H1 (cell line): ENCODE measurements at regions not wholly inside any gene's neighbourhood (a gene's known extent, or its start where the extent isn't known, plus 50 kb on each side); places are given as distances from the start of the nearest gene placed in this dataset.
A peak's percentile ranks its signal among the peaks of the same experiment; 100 is the strongest.

ENCODE experiments used
- CTCF ChIA-PET: fragments of 300-600 bp; sonication (Branson Sonifier 250); formaldehyde crosslinking; loops from one replicate; lab custom pipeline; 2021; ENCODE audit not compliant: partially characterized antibody; lab: Charles Lee
- POLR2A ChIA-PET: fragments of 300-600 bp; sonication (Branson Sonifier 250); formaldehyde crosslinking; loops from one replicate; lab custom pipeline; 2021; ENCODE audit warnings: inconsistent platforms; ENCODE audit not compliant: partially characterized antibody; lab: Charles Lee
- DNase-seq, 2 experiments: peaks; one replicate each; pipeline versions ENCODE4 v3.0.0 to v3.0.0-alpha.2; 2010 to 2022; ENCODE audit warnings: low spot score in 2 of 2, low read depth in 1 of 2, mixed read lengths in 1 of 2
- FAIRE-seq: peaks from 2 replicates; lab custom pipeline; 2011; peaks lifted over from hg19 to GRCh38; lab: Jason Lieb, UNC
- H2AFZ ChIP-seq: 2 replicates; pipeline ENCODE4 v1.8.1; 2012; ENCODE audit warnings: low read length, inconsistent platforms
- H2AK5ac ChIP-seq: 2 replicates; pipeline ENCODE4 v1.6.1; 2013; ENCODE audit warnings: low read depth, low read length
- H2BK120ac ChIP-seq: replicated peaks from 2 replicates; pipeline ENCODE3; 2013; ENCODE audit warnings: low read depth, low read length, inconsistent platforms
- H2BK12ac ChIP-seq: 2 replicates; pipeline ENCODE4 v1.6.1; 2013; ENCODE audit warnings: low read depth, low read length
- H2BK15ac ChIP-seq: 2 replicates; pipeline ENCODE4 v1.6.1; 2013; ENCODE audit warnings: low read length
- H2BK20ac ChIP-seq: 2 replicates; pipeline ENCODE4 v1.6.1; 2013; ENCODE audit warnings: low read length
- H2BK5ac ChIP-seq: 2 replicates; pipeline ENCODE4 v1.6.1; 2013; ENCODE audit warnings: low read depth, low read length
- H3K14ac ChIP-seq: 2 replicates; pipeline ENCODE4 v1.6.1; 2013; ENCODE audit warnings: inconsistent platforms; ENCODE audit not compliant: insufficient read length
- H3K18ac ChIP-seq: 2 replicates; pipeline ENCODE4 v1.6.1; 2013; ENCODE audit warnings: low read length; ENCODE audit errors: extremely low read depth
- H3K23ac ChIP-seq: 2 replicates; pipeline ENCODE4 v1.6.1; 2013; ENCODE audit warnings: inconsistent platforms; ENCODE audit not compliant: insufficient read length
- H3K23me2 ChIP-seq: 2 replicates; pipeline ENCODE4 v1.6.1; 2013; ENCODE audit warnings: low read depth, low read length
- H3K27ac ChIP-seq: 2 replicates; pipeline ENCODE4 v1.6.1; 2011; ENCODE audit warnings: low read depth, low read length, inconsistent platforms
- H3K27me3 ChIP-seq, 4 experiments: replicated peaks in 1 of 4; 1 replicate in 1 of 4; 2 replicates in 3 of 4; pipeline versions ENCODE4 v1.6.1 to v1.8.1; 2011 to 2013; ENCODE audit warnings: low read length in 3 of 4, mild to moderate bottlenecking in 3 of 4, inconsistent platforms in 2 of 4, mixed read lengths in 2 of 4, moderate library complexity in 1 of 4; ENCODE audit not compliant: control insufficient read depth in 3 of 4, insufficient read depth in 3 of 4; ENCODE audit errors: extremely low read depth in 1 of 4
- H3K36me3 ChIP-seq, 4 experiments: 2 replicates each; pipeline versions ENCODE4 v1.6.1 to v1.8.1; 2011 to 2013; ENCODE audit warnings: mild to moderate bottlenecking in 4 of 4, low read length in 3 of 4, moderate library complexity in 2 of 4, control low read depth in 1 of 4, inconsistent platforms in 1 of 4; ENCODE audit not compliant: insufficient read depth in 4 of 4, control insufficient read depth in 2 of 4
- H3K4ac ChIP-seq: replicated peaks from 2 replicates; pipeline ENCODE3; 2013; ENCODE audit warnings: low read length, low read depth, mixed read lengths, inconsistent platforms; ENCODE audit not compliant: insufficient read length
- H3K4me1 ChIP-seq, 4 experiments: replicated peaks in 1 of 4; 1 replicate in 1 of 4; 2 replicates in 3 of 4; pipeline versions ENCODE4 v1.6.1 to v1.8.1; 2011 to 2013; ENCODE audit warnings: low read length in 3 of 4, inconsistent platforms in 2 of 4, mixed read lengths in 1 of 4; ENCODE audit not compliant: insufficient read depth in 4 of 4, control insufficient read depth in 3 of 4
- H3K4me2 ChIP-seq, 2 experiments: 2 replicates each; pipeline versions ENCODE4 v1.6.1 to v1.8.1; 2011 to 2013; ENCODE audit warnings: low read depth in 2 of 2, low read length in 2 of 2, control low read depth in 1 of 2, inconsistent platforms in 1 of 2, mild to moderate bottlenecking in 1 of 2; ENCODE audit not compliant: insufficient read depth in 1 of 2
- H3K4me3 ChIP-seq, 4 experiments: fragments of 200-600, 300-600 bp in 1 of 4; sonication (generic), shearing (Covaris generic), sonication (Bioruptor Twin) in 1 of 4; 2 replicates each; pipeline versions ENCODE4 v1.5.1 to v1.8.1; 2011 to 2016; ENCODE audit warnings: low read length in 4 of 4, low read depth in 3 of 4, control low read depth in 2 of 4, inconsistent platforms in 2 of 4, mild to moderate bottlenecking in 2 of 4, mixed read lengths in 1 of 4, moderate library complexity in 1 of 4; ENCODE audit not compliant: insufficient read depth in 2 of 4; ENCODE audit errors: extremely low read depth in 1 of 4
- H3K56ac ChIP-seq: replicated peaks from 2 replicates; pipeline ENCODE3; 2013; ENCODE audit warnings: low read depth, mild to moderate bottlenecking, mixed read lengths, low read length, inconsistent platforms; ENCODE audit not compliant: insufficient read length
- H3K79me1 ChIP-seq: 2 replicates; pipeline ENCODE4 v1.6.1; 2013; ENCODE audit warnings: low read depth, low read length, control low read depth
- H3K79me2 ChIP-seq, 2 experiments: 2 replicates each; pipeline versions ENCODE4 v1.6.1 to v1.8.1; 2012 to 2013; ENCODE audit warnings: low read length in 2 of 2, mild to moderate bottlenecking in 2 of 2, inconsistent platforms in 1 of 2; ENCODE audit not compliant: insufficient read depth in 2 of 2, control insufficient read depth in 1 of 2
- H3K9ac ChIP-seq, 4 experiments: replicated peaks in 1 of 4; 1 replicate in 1 of 4; 2 replicates in 3 of 4; pipeline versions ENCODE4 v1.6.1 to v1.8.1; 2011 to 2013; ENCODE audit warnings: low read depth in 3 of 4, low read length in 3 of 4, control low read depth in 2 of 4, mild to moderate bottlenecking in 2 of 4, moderate library complexity in 2 of 4, inconsistent platforms in 1 of 4; ENCODE audit errors: extremely low read depth in 1 of 4
- H3K9me3 ChIP-seq, 2 experiments: 2 replicates each; pipeline versions ENCODE4 v1.6.1 to v1.8.1; 2012 to 2013; ENCODE audit warnings: mild to moderate bottlenecking in 2 of 2, moderate library complexity in 2 of 2, control low read depth in 1 of 2, inconsistent platforms in 1 of 2, low read depth in 1 of 2, low read length in 1 of 2, mixed read lengths in 1 of 2; ENCODE audit not compliant: insufficient read depth in 2 of 2
- H4K20me1 ChIP-seq, 2 experiments: replicated peaks in 1 of 2; 2 replicates each; pipeline versions ENCODE3 to v1.8.1; 2011 to 2013; ENCODE audit warnings: inconsistent platforms in 2 of 2, low read length in 2 of 2, mild to moderate bottlenecking in 1 of 2; ENCODE audit not compliant: insufficient read depth in 2 of 2, control insufficient read depth in 1 of 2
- H4K5ac ChIP-seq: 2 replicates; pipeline ENCODE4 v1.6.1; 2013; ENCODE audit warnings: low read length, low read depth, mixed read lengths, inconsistent platforms; ENCODE audit not compliant: insufficient read length
- H4K8ac ChIP-seq: 2 replicates; pipeline ENCODE4 v1.8.0; 2013; ENCODE audit warnings: mild to moderate bottlenecking, moderate library complexity, low read length, inconsistent platforms; ENCODE audit not compliant: insufficient read depth; ENCODE audit errors: extremely low read depth
- H4K91ac ChIP-seq: replicated peaks from 2 replicates; pipeline ENCODE3; 2013; ENCODE audit warnings: low read length, mixed read lengths, inconsistent platforms; ENCODE audit not compliant: insufficient read length
- ATF3 ChIP-seq: IDR thresholded peaks from 2 replicates; pipeline ENCODE4 v1.6.1; 2011; ENCODE audit warnings: low read depth, mild to moderate bottlenecking, low read length; ENCODE audit not compliant: insufficient read depth
- GABPA ChIP-seq: IDR thresholded peaks from 2 replicates; pipeline ENCODE4 v1.6.1; 2011; ENCODE audit warnings: mild to moderate bottlenecking, low read length, moderate library complexity, borderline replicate concordance; ENCODE audit not compliant: insufficient read depth
- HDAC2 ChIP-seq, 2 experiments: fragments of 300-600 bp in 1 of 2; sonication (generic) in 1 of 2; IDR thresholded peaks; 2 replicates each; pipeline ENCODE4 v1.6.1; 2011 to 2012; ENCODE audit warnings: low read depth in 2 of 2, low read length in 2 of 2, mild to moderate bottlenecking in 2 of 2, moderate library complexity in 2 of 2, borderline replicate concordance in 1 of 2, inconsistent platforms in 1 of 2
- KDM4A ChIP-seq: IDR thresholded peaks from one replicate; pipeline ENCODE4 v1.7.1; 2012; ENCODE audit warnings: low read depth, mild to moderate bottlenecking, moderate library complexity, low read length, inconsistent platforms; ENCODE audit not compliant: severe bottlenecking
- POU5F1 ChIP-seq: IDR thresholded peaks from 2 replicates; pipeline ENCODE4 v1.6.1; 2011; ENCODE audit warnings: low read depth, mild to moderate bottlenecking, low read length, moderate library complexity
- RAD21 ChIP-seq, 2 experiments: IDR thresholded peaks in 1 of 2; conservative IDR thresholded peaks in 1 of 2; 2 replicates each; pipeline ENCODE4 v1.6.1; 2011; ENCODE audit warnings: low read depth in 2 of 2, low read length in 2 of 2, improper control_type of control experiment in 1 of 2, inconsistent platforms in 1 of 2, mild to moderate bottlenecking in 1 of 2, moderate library complexity in 1 of 2
- RXRA ChIP-seq: IDR thresholded peaks from 2 replicates; pipeline ENCODE4 v1.6.1; 2011; ENCODE audit warnings: low read depth, mild to moderate bottlenecking, low read length, moderate library complexity; ENCODE audit not compliant: insufficient read depth
- SIN3A ChIP-seq, 2 experiments: IDR thresholded peaks in 1 of 2; conservative IDR thresholded peaks in 1 of 2; 2 replicates each; pipeline ENCODE4 v1.6.1; 2011 to 2012; ENCODE audit warnings: low read length in 2 of 2, improper control_type of control experiment in 1 of 2, low read depth in 1 of 2, mild to moderate bottlenecking in 1 of 2
- TBP ChIP-seq: IDR thresholded peaks from 2 replicates; pipeline ENCODE4 v1.6.1; 2011; ENCODE audit warnings: low read depth, low read length, improper control_type of control experiment
- WGBS, 2 experiments: shearing (Covaris generic) in 1 of 2; methylation state at CpG; one replicate each; pipeline versions ENCODE4 v1.1.6 to v1.1.7; 2013 to 2015; ENCODE audit warnings: low lambda C conversion rate in 2 of 2, mixed read lengths in 2 of 2, inconsistent platforms in 1 of 2, low coverage in 1 of 2, missing lambda C conversion rate in 1 of 2; ENCODE audit not compliant: insufficient replicate concordance in 2 of 2, insufficient coverage in 1 of 2, insufficient read length in 1 of 2; ENCODE audit errors: extremely low coverage in 1 of 2, missing lambda C conversion rate in 1 of 2; 5-methylcytosine and 5-hydroxymethylcytosine counted together
- TF ChIP-seq, protein P1 (sequence below): IDR thresholded peaks from 2 replicates; pipeline ENCODE4 v1.6.1; 2011; ENCODE audit warnings: low read length, improper control_type of control experiment

- no peak overlapping the region for H4K8ac ChIP-seq
- H3K18ac ChIP-seq: no peak overlapping the region
- no peaks in the 10 kb centered on the region for H4K20me1 ChIP-seq
- H3K23ac ChIP-seq: no peak overlapping the region
- H4K91ac ChIP-seq: no peak overlapping the region
- H3K9me3 ChIP-seq: no peaks in the 10 kb centered on the region
- no peak overlapping the region for H2BK12ac ChIP-seq
- no peak overlapping the region for H2BK5ac ChIP-seq
- H3K79me2 ChIP-seq: no peaks in the 10 kb centered on the region
- no peaks in the 10 kb centered on the region for H3K23me2 ChIP-seq
- no peak overlapping the region for H3K9ac ChIP-seq
- H3K4me2 ChIP-seq: no peak overlapping the region
- H2AK5ac ChIP-seq: no peak overlapping the region
- H3K27ac ChIP-seq: no peak overlapping the region
- no peaks in the 10 kb centered on the region for H3K79me1 ChIP-seq
- H3K27me3 ChIP-seq: no peaks in the 10 kb centered on the region
- POLR2A ChIA-PET: no interaction called here
- no peak overlapping the region for H2BK20ac ChIP-seq
- no peak overlapping the region for H2BK15ac ChIP-seq
- CTCF ChIA-PET: interaction anchor here (1.2 to 1.6 kb wide), 3 partner anchors 60 to 224 kb away, joined by 3 to 4 read pairs (median 3); no protein-coding TSS in a partner anchor
- no peak overlapping the region for H2BK120ac ChIP-seq
- WGBS, 2 experiments: 90% methylated on average over 9 of the region's 9 CpGs; no CpG with 5 or more reads in 1 of the 2 experiments
- H4K5ac ChIP-seq: no peak overlapping the region
- no peak overlapping the region for H3K4ac ChIP-seq
- DNase-seq: no peak
- H3K36me3 ChIP-seq: no peaks in the 10 kb centered on the region
- no peak for FAIRE-seq
- no peak overlapping the region for H3K4me3 ChIP-seq
- H3K4me1 ChIP-seq: no peaks in the 10 kb centered on the region
- H3K56ac ChIP-seq: no peak overlapping the region
- H2AFZ ChIP-seq: 0 out of 2 replicates have a peak overlapping the region, but pooled peaks have one; percentile 68
- H3K14ac ChIP-seq: no peak overlapping the region
- TF ChIP-seq GABPA (no peak), SIN3A (conservative IDR thresholded peaks at IDR 0.05 in 1 of 2, IDR thresholded peaks at IDR 0.05 in 1 of 2; ENCODE audit: low read depth in 1 of 2, low read length in 2 of 2) (no peak), RXRA (no peak), KDM4A (no peak), TBP (no peak), RAD21 (IDR thresholded peaks at IDR 0.05 in 1 of 2, conservative IDR thresholded peaks at IDR 0.05 in 1 of 2; ENCODE audit: low read depth in 2 of 2, low read length in 2 of 2) (no peak), ATF3 (no peak), HDAC2 (IDR thresholded peaks at IDR 0.05; ENCODE audit: borderline replicate concordance in 1 of 2, low read depth in 2 of 2, low read length in 2 of 2) (no peak), POU5F1 (no peak)
- TF ChIP-seq, protein P1, sequence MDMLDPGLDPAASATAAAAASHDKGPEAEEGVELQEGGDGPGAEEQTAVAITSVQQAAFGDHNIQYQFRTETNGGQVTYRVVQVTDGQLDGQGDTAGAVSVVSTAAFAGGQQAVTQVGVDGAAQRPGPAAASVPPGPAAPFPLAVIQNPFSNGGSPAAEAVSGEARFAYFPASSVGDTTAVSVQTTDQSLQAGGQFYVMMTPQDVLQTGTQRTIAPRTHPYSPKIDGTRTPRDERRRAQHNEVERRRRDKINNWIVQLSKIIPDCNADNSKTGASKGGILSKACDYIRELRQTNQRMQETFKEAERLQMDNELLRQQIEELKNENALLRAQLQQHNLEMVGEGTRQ: no peak
Observed at GRCh38 chr1:233843525-233844204, 60.8 kb upstream of the SLC35F3 start.
